A673 (cell line): ENCODE measurements at regions not wholly inside any gene's neighbourhood (a gene's known extent, or its start where the extent isn't known, plus 50 kb on each side); places are given as distances from the start of the nearest gene placed in this dataset.

Experiments
- EZH2 ChIP-seq: fragments of 200-600 bp; sonication (generic); IDR thresholded peaks from 2 replicates; pipeline ENCODE4 v1.6.1; 2017; ENCODE audit warnings: borderline replicate concordance, low read depth, mild to moderate bottlenecking, mixed read lengths, antibody characterized with exemption, low read length; ENCODE audit not compliant: poor library complexity, severe bottlenecking
- TF ChIP-seq, protein P1 (sequence below): fragments of 300-800, 200-600 bp; sonication (generic); conservative IDR thresholded peaks from 2 replicates; pipeline ENCODE4 v1.5.1; 2017; ENCODE audit warnings: low read depth, mild to moderate bottlenecking, antibody characterized with exemption, low read length, moderate library complexity, mixed read lengths

DNA sequence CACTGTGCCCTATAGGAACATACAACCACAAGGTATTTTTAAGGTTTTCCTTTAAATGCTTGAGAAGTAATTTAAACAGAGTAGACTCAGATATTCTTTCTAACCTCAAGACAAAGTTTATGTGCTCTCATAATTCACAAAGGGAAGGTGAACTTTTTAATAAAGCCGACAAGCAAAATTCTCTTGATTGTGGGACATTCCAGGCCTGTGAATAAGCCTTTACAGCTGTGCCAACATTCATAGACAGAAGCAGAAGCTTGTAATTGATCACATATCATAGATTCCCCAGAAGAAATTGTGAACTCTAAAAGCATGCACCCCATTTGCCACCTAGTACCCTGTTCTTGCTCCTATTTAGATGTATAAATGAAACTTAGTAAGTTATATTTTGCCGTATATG, 1107.8 kb upstream of the SEMA6A start:
- TF ChIP-seq, protein P1, sequence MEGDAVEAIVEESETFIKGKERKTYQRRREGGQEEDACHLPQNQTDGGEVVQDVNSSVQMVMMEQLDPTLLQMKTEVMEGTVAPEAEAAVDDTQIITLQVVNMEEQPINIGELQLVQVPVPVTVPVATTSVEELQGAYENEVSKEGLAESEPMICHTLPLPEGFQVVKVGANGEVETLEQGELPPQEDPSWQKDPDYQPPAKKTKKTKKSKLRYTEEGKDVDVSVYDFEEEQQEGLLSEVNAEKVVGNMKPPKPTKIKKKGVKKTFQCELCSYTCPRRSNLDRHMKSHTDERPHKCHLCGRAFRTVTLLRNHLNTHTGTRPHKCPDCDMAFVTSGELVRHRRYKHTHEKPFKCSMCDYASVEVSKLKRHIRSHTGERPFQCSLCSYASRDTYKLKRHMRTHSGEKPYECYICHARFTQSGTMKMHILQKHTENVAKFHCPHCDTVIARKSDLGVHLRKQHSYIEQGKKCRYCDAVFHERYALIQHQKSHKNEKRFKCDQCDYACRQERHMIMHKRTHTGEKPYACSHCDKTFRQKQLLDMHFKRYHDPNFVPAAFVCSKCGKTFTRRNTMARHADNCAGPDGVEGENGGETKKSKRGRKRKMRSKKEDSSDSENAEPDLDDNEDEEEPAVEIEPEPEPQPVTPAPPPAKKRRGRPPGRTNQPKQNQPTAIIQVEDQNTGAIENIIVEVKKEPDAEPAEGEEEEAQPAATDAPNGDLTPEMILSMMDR, result no peak
- no peak for TF ChIP-seq EZH2
